B cell (primary cell): ENCODE measurements at regions not wholly inside any gene's neighbourhood (a gene's known extent, or its start where the extent isn't known, plus 50 kb on each side); places are given as distances from the start of the nearest gene placed in this dataset.

Source experiments
- ATAC-seq: fragments of 200-7000 bp; cut with Tn5 transposase; one replicate; pipeline ENCODE4 v1.10.0; 2021; ENCODE audit warnings: low read depth, mild to moderate bottlenecking, moderate number of reproducible peaks, moderate library complexity
- CTCF ChIA-PET: fragments of 350-600 bp; sonication (Branson Sonifier 250); formaldehyde crosslinking; loops from one replicate; lab custom pipeline; 2021; ENCODE audit warnings: antibody characterized with exemption, inconsistent platforms; lab: Charles Lee
- POLR2A ChIA-PET: fragments of 350-600 bp; sonication (Branson Sonifier 250); formaldehyde crosslinking; loops from one replicate; lab custom pipeline; 2021; ENCODE audit warnings: antibody characterized with exemption; lab: Charles Lee
- DNase-seq: peaks from one replicate; pipeline ENCODE4 v3.0.0; 2013
- H2AFZ ChIP-seq: 2 replicates; pipeline ENCODE4 v1.6.1; 2012; ENCODE audit warnings: mild to moderate bottlenecking, low read depth, low read length; ENCODE audit not compliant: insufficient read depth, poor library complexity, severe bottlenecking
- H3K27ac ChIP-seq, 2 donors: 1 replicate in 1 of 2; 2 replicates in 1 of 2; pipeline ENCODE4 v1.5.1; 2012 to 2013; ENCODE audit warnings: low read length in 2 of 2, mild to moderate bottlenecking in 2 of 2, moderate library complexity in 1 of 2
- H3K27me3 ChIP-seq, 4 experiments: fragments of 200-600 bp in 1 of 4; sonication (generic) in 1 of 4; replicated peaks in 1 of 4; 1 replicate in 2 of 4; 2 replicates in 2 of 4; pipeline versions ENCODE4 v1.6.1 to v1.7.0; 2013 to 2016; ENCODE audit warnings: low read length in 3 of 4, mild to moderate bottlenecking in 2 of 4, mixed read lengths in 1 of 4, moderate library complexity in 1 of 4; ENCODE audit not compliant: insufficient read depth in 4 of 4, control insufficient read depth in 3 of 4; ENCODE audit errors: control extremely low read depth in 1 of 4
- H3K36me3 ChIP-seq, 2 experiments: replicated peaks in 1 of 2; 1 replicate in 1 of 2; 2 replicates in 1 of 2; pipeline versions ENCODE4 v1.6.1 to v1.7.1; 2013; ENCODE audit warnings: low read length in 1 of 2; ENCODE audit not compliant: insufficient read depth in 2 of 2, control insufficient read depth in 1 of 2; ENCODE audit errors: control extremely low read depth in 1 of 2, extremely low read depth in 1 of 2
- H3K4me1 ChIP-seq, 2 donors: fragments of 200-600 bp in 1 of 2; sonication (generic) in 1 of 2; 1 replicate in 1 of 2; 2 replicates in 1 of 2; pipeline versions ENCODE4 v1.5.1 to v1.6.1; 2013 to 2017; ENCODE audit warnings: low read length in 2 of 2; ENCODE audit not compliant: control insufficient read depth in 2 of 2, insufficient read depth in 2 of 2
- H3K4me2 ChIP-seq: replicated peaks from 2 replicates; pipeline ENCODE3; 2012; ENCODE audit warnings: mild to moderate bottlenecking, low read depth, low read length; ENCODE audit not compliant: poor library complexity, severe bottlenecking
- H3K4me3 ChIP-seq, 5 experiments: fragments of 200-600 bp in 1 of 5; sonication (generic) in 1 of 5; 1 replicate in 3 of 5; 2 replicates in 2 of 5; pipeline versions ENCODE4 v1.5.1 to v1.7.0; 2011 to 2016; ENCODE audit warnings: low read length in 4 of 5, mild to moderate bottlenecking in 4 of 5, low read depth in 2 of 5, control low read depth in 1 of 5, moderate library complexity in 1 of 5; ENCODE audit not compliant: insufficient read depth in 1 of 5; ENCODE audit errors: control extremely low read depth in 1 of 5, extremely low read depth in 1 of 5
- H3K79me2 ChIP-seq: fragments of 200-600 bp; sonication (generic); one replicate; pipeline ENCODE4 v1.6.0; 2016; ENCODE audit warnings: low read length; ENCODE audit not compliant: control insufficient read depth, insufficient read depth
- H3K9ac ChIP-seq: fragments of 200-600 bp; sonication (generic); 2 replicates; pipeline ENCODE4 v1.6.1; 2017; ENCODE audit warnings: mild to moderate bottlenecking, low read length, moderate library complexity
- H3K9me3 ChIP-seq, 3 donors: one replicate each; pipeline versions ENCODE4 v1.6.1 to v1.7.1; 2013; ENCODE audit warnings: low read length in 2 of 3; ENCODE audit not compliant: control insufficient read depth in 2 of 3, insufficient read depth in 1 of 3; ENCODE audit errors: control extremely low read depth in 1 of 3
- H4K20me1 ChIP-seq: 2 replicates; pipeline ENCODE4 v1.6.0; 2012; ENCODE audit warnings: mild to moderate bottlenecking, low read length; ENCODE audit not compliant: insufficient read depth, control insufficient read depth, poor library complexity, severe bottlenecking
- H3K27ac Mint-ChIP-seq: one replicate; pipeline ENCODE4 v1.8.0; 2021; ENCODE audit warnings: mixed read lengths
- H3K27me3 Mint-ChIP-seq: one replicate; pipeline ENCODE4 v1.8.0; 2021; ENCODE audit warnings: mixed read lengths
- H3K4me1 Mint-ChIP-seq: one replicate; pipeline ENCODE4 v1.8.0; 2021; ENCODE audit warnings: mixed read lengths
- H3K4me3 Mint-ChIP-seq: one replicate; pipeline ENCODE4 v1.8.0; 2021; ENCODE audit warnings: mixed read lengths
- H3K9me3 Mint-ChIP-seq: one replicate; pipeline ENCODE4 v1.8.0; 2022; ENCODE audit warnings: mixed read lengths; ENCODE audit not compliant: insufficient read depth
- EZH2 ChIP-seq: IDR thresholded peaks from 2 replicates; pipeline ENCODE4 v1.6.1; 2012; ENCODE audit warnings: borderline replicate concordance, low read depth, mild to moderate bottlenecking, moderate library complexity, low read length; ENCODE audit not compliant: insufficient read depth, poor library complexity, severe bottlenecking
- WGBS: methylation state at CpG from one replicate; pipeline ENCODE4 v1.1.5; 2013; ENCODE audit warnings: missing lambda C conversion rate; ENCODE audit not compliant: insufficient coverage; 5-methylcytosine and 5-hydroxymethylcytosine counted together
- intact Hi-C: fragments of 100-400 bp; cut with micrococcal nuclease; formaldehyde crosslinking; loops from one replicate; pipeline ENCODE4 v1.10.0; 2022
- TF ChIP-seq, protein P1 (sequence below): fragments of 200-600 bp; IDR thresholded peaks from one replicate; pipeline ENCODE4 v1.8.0; 2022; ENCODE audit warnings: antibody characterized with exemption, mild to moderate bottlenecking

DNA sequence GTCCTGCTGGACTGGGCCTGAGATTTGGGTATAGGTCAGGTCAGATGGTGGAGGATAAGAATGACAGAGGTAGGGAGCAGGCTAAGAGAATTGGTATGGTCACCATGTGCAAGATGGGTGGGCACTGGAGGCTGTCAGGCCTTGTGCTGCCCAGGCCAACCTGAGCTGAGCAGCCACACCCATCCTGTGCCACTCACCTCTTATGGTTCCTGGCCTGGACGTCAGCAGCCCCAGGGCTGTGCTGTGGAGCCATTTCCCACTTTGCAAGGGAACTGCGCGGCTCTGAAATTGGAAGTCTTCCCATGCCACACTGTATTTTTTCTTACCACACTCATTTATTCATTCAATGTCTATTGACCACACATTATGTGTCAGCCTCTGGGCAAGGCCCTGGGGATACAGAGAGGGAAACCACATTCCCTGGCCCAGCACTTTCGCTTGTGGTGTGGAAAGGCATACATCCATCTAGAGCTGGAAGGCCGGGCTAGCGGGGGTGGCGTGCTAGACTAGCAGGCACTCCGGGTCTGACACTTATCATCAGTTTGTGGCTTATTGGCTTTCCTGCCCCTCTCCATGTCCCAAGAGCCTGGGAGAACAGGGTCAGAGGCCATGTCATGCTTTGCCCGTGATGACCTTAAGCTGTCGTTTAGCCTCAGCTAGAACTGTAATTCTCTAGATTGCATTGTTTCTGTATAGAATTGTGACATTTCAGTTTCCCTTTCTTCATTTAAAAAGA, 51.1 kb upstream of the POLG start:
- Histone ChIP-seq H3K27me3 (peaks cover 0 to 20% (median 10%) of the 10 kb centered on the region in 4 experiments), H2AFZ (no peak overlapping the region), H3K9me3 (peaks cover 0 to 7% (median 0%) of the 10 kb centered on the region in 3 donors), H3K4me1 (no peaks in the 10 kb centered on the region), H3K9ac (no peak overlapping the region), H3K4me2 (no peak overlapping the region), H3K4me3 (no peak overlapping the region), H4K20me1 (no peaks in the 10 kb centered on the region), H3K27ac (no peak overlapping the region), H3K36me3 (no peaks in the 10 kb centered on the region), H3K79me2 (no peaks in the 10 kb centered on the region)
- DNase-seq: no peak
- no peak for ATAC-seq
- H3K27me3 Mint-ChIP-seq: peaks cover 22% of the 10 kb centered on the region
- no peaks in the 10 kb centered on the region for H3K9me3 Mint-ChIP-seq
- POLR2A ChIA-PET: no interaction called here
- no peak overlapping the region for H3K27ac Mint-ChIP-seq
- H3K4me1 Mint-ChIP-seq: no peaks in the 10 kb centered on the region
- CTCF ChIA-PET: no interaction called here
- H3K4me3 Mint-ChIP-seq: no peak overlapping the region
- WGBS: 96% methylated on average over 7 of the region's 10 CpGs
- no peak for TF ChIP-seq EZH2
- TF ChIP-seq, protein P1, sequence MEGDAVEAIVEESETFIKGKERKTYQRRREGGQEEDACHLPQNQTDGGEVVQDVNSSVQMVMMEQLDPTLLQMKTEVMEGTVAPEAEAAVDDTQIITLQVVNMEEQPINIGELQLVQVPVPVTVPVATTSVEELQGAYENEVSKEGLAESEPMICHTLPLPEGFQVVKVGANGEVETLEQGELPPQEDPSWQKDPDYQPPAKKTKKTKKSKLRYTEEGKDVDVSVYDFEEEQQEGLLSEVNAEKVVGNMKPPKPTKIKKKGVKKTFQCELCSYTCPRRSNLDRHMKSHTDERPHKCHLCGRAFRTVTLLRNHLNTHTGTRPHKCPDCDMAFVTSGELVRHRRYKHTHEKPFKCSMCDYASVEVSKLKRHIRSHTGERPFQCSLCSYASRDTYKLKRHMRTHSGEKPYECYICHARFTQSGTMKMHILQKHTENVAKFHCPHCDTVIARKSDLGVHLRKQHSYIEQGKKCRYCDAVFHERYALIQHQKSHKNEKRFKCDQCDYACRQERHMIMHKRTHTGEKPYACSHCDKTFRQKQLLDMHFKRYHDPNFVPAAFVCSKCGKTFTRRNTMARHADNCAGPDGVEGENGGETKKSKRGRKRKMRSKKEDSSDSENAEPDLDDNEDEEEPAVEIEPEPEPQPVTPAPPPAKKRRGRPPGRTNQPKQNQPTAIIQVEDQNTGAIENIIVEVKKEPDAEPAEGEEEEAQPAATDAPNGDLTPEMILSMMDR: no peak
- intact Hi-C loops: no loop called here
